ENCODE measurements at regions not wholly inside any gene's neighbourhood (a gene's known extent, or its start where the extent isn't known, plus 50 kb on each side); places are given as distances from the start of the nearest gene placed in this dataset.

GRCh38 chr21:19340954-19341353, 937.4 kb upstream of the TMPRSS15 start:
- no peaks in the 10 kb centered on the region for H3K27me3 ChIP-seq
- no peaks in the 10 kb centered on the region for H3K9me3 ChIP-seq
- TF ChIP-seq POLR2A (IDR thresholded peaks at IDR 0.05): no peak
- TF ChIP-seq POLR2AphosphoS5 (IDR thresholded peaks at IDR 0.05): no peak
- TF ChIP-seq CTCF (IDR thresholded peaks at IDR 0.05): no peak
- TF ChIP-seq EP300 (IDR thresholded peaks at IDR 0.05): no peak
- 64% methylated on average over 5 of the region's 5 CpGs for WGBS
- no peaks in the 10 kb centered on the region for H3K4me1 ChIP-seq
- H3K27ac ChIP-seq: no peak overlapping the region
- H3K4me3 ChIP-seq: no peak overlapping the region
- no peaks in the 10 kb centered on the region for H3K36me3 ChIP-seq
- DNase-seq (ENCODE audit: low spot score in 2 of 2): no peak

GRCh38 chr21:19343711-19344110, 940.1 kb upstream of the TMPRSS15 start:
- no peak overlapping the region for H3K4me3 ChIP-seq
- DNase-seq (ENCODE audit: low spot score in 2 of 2): no peak
- H3K27me3 ChIP-seq: no peaks in the 10 kb centered on the region
- no peaks in the 10 kb centered on the region for H3K4me1 ChIP-seq
- H3K27ac ChIP-seq: no peak overlapping the region
- TF ChIP-seq POLR2AphosphoS5 (IDR thresholded peaks at IDR 0.05) (no peak), CTCF (IDR thresholded peaks at IDR 0.05) (no peak), EP300 (IDR thresholded peaks at IDR 0.05) (no peak), POLR2A (IDR thresholded peaks at IDR 0.05) (no peak)
- WGBS: 45% methylated on average over 2 of the region's 2 CpGs
- no peaks in the 10 kb centered on the region for H3K9me3 ChIP-seq
- no peaks in the 10 kb centered on the region for H3K36me3 ChIP-seq

GRCh38 chr21:19350286-19350685, 946.7 kb upstream of the TMPRSS15 start:
- Histone ChIP-seq H3K27ac (no peak overlapping the region), H3K36me3 (no peaks in the 10 kb centered on the region), H3K4me3 (no peak overlapping the region), H3K9me3 (no peaks in the 10 kb centered on the region), H3K4me1 (no peaks in the 10 kb centered on the region), H3K27me3 (no peaks in the 10 kb centered on the region)
- no peak for TF ChIP-seq POLR2A (IDR thresholded peaks at IDR 0.05)
- TF ChIP-seq POLR2AphosphoS5 (IDR thresholded peaks at IDR 0.05): no peak
- DNase-seq (ENCODE audit: low spot score in 2 of 2): no peak

- no peaks in the 10 kb centered on the region for H3K27me3 ChIP-seq
- DNase-seq (ENCODE audit: low spot score in 2 of 2): no peak
- WGBS: 60% methylated on average over 2 of the region's 2 CpGs
- H3K27ac ChIP-seq: no peak overlapping the region
- TF ChIP-seq POLR2AphosphoS5 (IDR thresholded peaks at IDR 0.05) (no peak), CTCF (IDR thresholded peaks at IDR 0.05) (no peak), POLR2A (IDR thresholded peaks at IDR 0.05) (no peak), EP300 (IDR thresholded peaks at IDR 0.05) (no peak)
- H3K4me3 ChIP-seq: no peak overlapping the region
- H3K36me3 ChIP-seq: no peaks in the 10 kb centered on the region
- no peaks in the 10 kb centered on the region for H3K9me3 ChIP-seq
- no peaks in the 10 kb centered on the region for H3K4me1 ChIP-seq
Measured at GRCh38 chr21:19353256-19353655, 949.7 kb upstream of the TMPRSS15 start.

GRCh38 chr21:19368944-19369343, 965.4 kb upstream of the TMPRSS15 start:
- H3K9me3 ChIP-seq: no peaks in the 10 kb centered on the region

More at GRCh38 chr21:19368944-19369343, 965.4 kb upstream of the TMPRSS15 start:
- TF ChIP-seq EP300 (IDR thresholded peaks at IDR 0.05): no peak
- no peak for TF ChIP-seq POLR2A (IDR thresholded peaks at IDR 0.05)
- no peak for TF ChIP-seq POLR2AphosphoS5 (IDR thresholded peaks at IDR 0.05)
- no peak for TF ChIP-seq CTCF (IDR thresholded peaks at IDR 0.05)
- Histone ChIP-seq H3K27me3 (no peaks in the 10 kb centered on the region), H3K27ac (no peak overlapping the region), H3K4me3 (no peak overlapping the region), H3K36me3 (no peaks in the 10 kb centered on the region), H3K4me1 (no peaks in the 10 kb centered on the region)
- DNase-seq (ENCODE audit: low spot score in 2 of 2): no peak
- WGBS: 56% methylated on average over 1 of the region's 1 CpG
